ENCODE measurements at regions not wholly inside any gene's neighbourhood (a gene's known extent, or its start where the extent isn't known, plus 50 kb on each side); places are given as distances from the start of the nearest gene placed in this dataset.
"Not testable (repeated sequence)": the region's sequence is repeated elsewhere in the genome, so short reads cannot be mapped to it uniquely, and the experiment has no call there.

- not testable (repeated sequence) for H3K27me3 Mint-ChIP-seq; DNase-seq (ENCODE audit: low spot score, unreplicated experiment); H3K4me1 Mint-ChIP-seq (ENCODE audit: low read depth); H3K4me3 Mint-ChIP-seq (ENCODE audit: low read depth); H3K9me3 Mint-ChIP-seq (ENCODE audit: low read depth); H3K36me3 Mint-ChIP-seq (ENCODE audit: insufficient read depth); H3K27ac Mint-ChIP-seq
Observed at GRCh38 chr5:135730161-135730560, 104.3 kb upstream of the SLC25A48 start.

GRCh38 chr5:135729321-135729786 is 105.1 kb upstream of the SLC25A48 start:
- Mint-ChIP-seq H3K27me3 (no peaks in the 10 kb centered on the region), H3K4me3 (ENCODE audit: low read depth) (no peak overlapping the region), H3K27ac (no peak overlapping the region), H3K9me3 (ENCODE audit: low read depth) (no peaks in the 10 kb centered on the region), H3K4me1 (ENCODE audit: low read depth) (no peaks in the 10 kb centered on the region), H3K36me3 (ENCODE audit: insufficient read depth) (no peaks in the 10 kb centered on the region)
- TF ChIP-seq CTCF (IDR thresholded peaks at IDR 0.05; ENCODE audit: unreplicated experiment), result peak; percentile 53
- DNase-seq (ENCODE audit: low spot score, unreplicated experiment), result no peak

- Mint-ChIP-seq H3K27ac (no peak overlapping the region), H3K4me3 (ENCODE audit: low read depth) (no peak overlapping the region), H3K9me3 (ENCODE audit: low read depth) (no peaks in the 10 kb centered on the region), H3K36me3 (ENCODE audit: insufficient read depth) (no peaks in the 10 kb centered on the region), H3K4me1 (ENCODE audit: low read depth) (peaks cover 2% of the 10 kb centered on the region), H3K27me3 (no peaks in the 10 kb centered on the region)
- DNase-seq (ENCODE audit: low spot score, unreplicated experiment), result no peak
- TF ChIP-seq CTCF (IDR thresholded peaks at IDR 0.05; ENCODE audit: unreplicated experiment), result no peak
Observed at GRCh38 chr5:135724617-135725016, 109.8 kb upstream of the SLC25A48 start.

GRCh38 chr5:135723491-135723890 is 111.0 kb upstream of the SLC25A48 start:
- Mint-ChIP-seq H3K36me3 (ENCODE audit: insufficient read depth) (no peaks in the 10 kb centered on the region), H3K4me3 (ENCODE audit: low read depth) (no peak overlapping the region), H3K27ac (no peak overlapping the region), H3K27me3 (no peaks in the 10 kb centered on the region), H3K4me1 (ENCODE audit: low read depth) (peaks cover 2% of the 10 kb centered on the region), H3K9me3 (ENCODE audit: low read depth) (no peaks in the 10 kb centered on the region)
- TF ChIP-seq CTCF (IDR thresholded peaks at IDR 0.05; ENCODE audit: unreplicated experiment), result no peak
- no peak for DNase-seq (ENCODE audit: low spot score, unreplicated experiment)

- peaks cover 5% of the 10 kb centered on the region for H3K27me3 Mint-ChIP-seq
- H3K4me1 Mint-ChIP-seq (ENCODE audit: low read depth), result peaks cover 2% of the 10 kb centered on the region
- no peaks in the 10 kb centered on the region for H3K36me3 Mint-ChIP-seq (ENCODE audit: insufficient read depth)
- no peak overlapping the region for H3K27ac Mint-ChIP-seq
- H3K9me3 Mint-ChIP-seq (ENCODE audit: low read depth), result no peaks in the 10 kb centered on the region
- no peak overlapping the region for H3K4me3 Mint-ChIP-seq (ENCODE audit: low read depth)
- no peak for DNase-seq (ENCODE audit: low spot score, unreplicated experiment)
- TF ChIP-seq CTCF (IDR thresholded peaks at IDR 0.05; ENCODE audit: unreplicated experiment), result no peak
Observed at GRCh38 chr5:135721548-135722090, 112.8 kb upstream of the SLC25A48 start.

- no peak for TF ChIP-seq CTCF (IDR thresholded peaks at IDR 0.05; ENCODE audit: unreplicated experiment)
- peaks cover 2% of the 10 kb centered on the region for H3K4me1 Mint-ChIP-seq (ENCODE audit: low read depth)
- H3K4me3 Mint-ChIP-seq (ENCODE audit: low read depth), result no peak overlapping the region
- no peak for DNase-seq (ENCODE audit: low spot score, unreplicated experiment)
- no peaks in the 10 kb centered on the region for H3K36me3 Mint-ChIP-seq (ENCODE audit: insufficient read depth)
- H3K9me3 Mint-ChIP-seq (ENCODE audit: low read depth), result no peaks in the 10 kb centered on the region
- H3K27me3 Mint-ChIP-seq, result peaks cover 9% of the 10 kb centered on the region
- no peak overlapping the region for H3K27ac Mint-ChIP-seq
Observed at GRCh38 chr5:135720191-135720590, 114.3 kb upstream of the SLC25A48 start.

Data from progenitor cell of endocrine pancreas (in vitro differentiated cells).